Fibroblast of pulmonary artery (primary cell): ENCODE measurements at regions not wholly inside any gene's neighbourhood (a gene's known extent, or its start where the extent isn't known, plus 50 kb on each side); places are given as distances from the start of the nearest gene placed in this dataset.

ENCODE experiments used
- DNase-seq: peaks from one replicate; pipeline ENCODE4 v3.0.0-alpha.2; 2010; ENCODE audit warnings: low read depth
- H3K4me3 ChIP-seq: replicated peaks from 2 replicates; pipeline ENCODE4 v1.5.1; 2011; ENCODE audit warnings: low read depth, mild to moderate bottlenecking, control low read depth, low read length, moderate library complexity
- TF ChIP-seq, protein P1 (sequence below): IDR thresholded peaks from 2 replicates; pipeline ENCODE4 v1.5.1; 2011; ENCODE audit warnings: mild to moderate bottlenecking, control low read depth, low read length, inconsistent platforms; ENCODE audit errors: missing control alignments

DNA sequence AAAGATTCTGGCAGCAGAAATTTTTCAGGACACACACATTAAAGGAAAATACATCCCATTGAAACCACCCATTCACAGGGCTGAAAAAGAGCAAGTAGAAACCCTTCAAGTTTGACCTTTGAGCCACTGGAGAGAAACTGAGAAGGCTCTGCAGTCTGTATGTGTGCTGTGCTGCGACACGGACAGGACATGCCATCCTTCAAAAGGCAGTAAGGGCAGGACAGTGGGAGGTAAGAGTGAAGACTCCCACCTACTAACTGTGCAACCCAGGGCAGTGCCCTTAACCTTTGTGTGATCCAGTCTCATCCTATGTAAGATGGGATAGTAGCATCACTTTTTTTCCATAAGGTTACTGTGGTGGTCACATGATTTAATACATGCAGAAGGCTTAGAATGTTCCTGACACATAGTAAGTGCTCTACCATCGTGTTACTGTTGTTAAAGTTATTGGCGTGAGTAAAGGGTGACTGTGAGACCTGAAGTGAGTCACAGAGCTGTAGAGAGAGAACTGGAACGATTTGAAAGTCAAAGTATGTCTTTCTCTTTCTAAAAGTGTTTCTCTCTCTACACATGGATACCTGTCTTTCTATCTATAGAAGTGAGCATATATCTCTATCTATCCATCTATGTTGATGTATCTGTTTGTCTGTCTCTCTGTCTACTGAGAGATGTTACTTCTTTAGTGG, 153.7 kb upstream of the OLIG3 start:
- no peak for DNase-seq
- no peak overlapping the region for H3K4me3 ChIP-seq
- TF ChIP-seq, protein P1, sequence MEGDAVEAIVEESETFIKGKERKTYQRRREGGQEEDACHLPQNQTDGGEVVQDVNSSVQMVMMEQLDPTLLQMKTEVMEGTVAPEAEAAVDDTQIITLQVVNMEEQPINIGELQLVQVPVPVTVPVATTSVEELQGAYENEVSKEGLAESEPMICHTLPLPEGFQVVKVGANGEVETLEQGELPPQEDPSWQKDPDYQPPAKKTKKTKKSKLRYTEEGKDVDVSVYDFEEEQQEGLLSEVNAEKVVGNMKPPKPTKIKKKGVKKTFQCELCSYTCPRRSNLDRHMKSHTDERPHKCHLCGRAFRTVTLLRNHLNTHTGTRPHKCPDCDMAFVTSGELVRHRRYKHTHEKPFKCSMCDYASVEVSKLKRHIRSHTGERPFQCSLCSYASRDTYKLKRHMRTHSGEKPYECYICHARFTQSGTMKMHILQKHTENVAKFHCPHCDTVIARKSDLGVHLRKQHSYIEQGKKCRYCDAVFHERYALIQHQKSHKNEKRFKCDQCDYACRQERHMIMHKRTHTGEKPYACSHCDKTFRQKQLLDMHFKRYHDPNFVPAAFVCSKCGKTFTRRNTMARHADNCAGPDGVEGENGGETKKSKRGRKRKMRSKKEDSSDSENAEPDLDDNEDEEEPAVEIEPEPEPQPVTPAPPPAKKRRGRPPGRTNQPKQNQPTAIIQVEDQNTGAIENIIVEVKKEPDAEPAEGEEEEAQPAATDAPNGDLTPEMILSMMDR: no peak

DNA sequence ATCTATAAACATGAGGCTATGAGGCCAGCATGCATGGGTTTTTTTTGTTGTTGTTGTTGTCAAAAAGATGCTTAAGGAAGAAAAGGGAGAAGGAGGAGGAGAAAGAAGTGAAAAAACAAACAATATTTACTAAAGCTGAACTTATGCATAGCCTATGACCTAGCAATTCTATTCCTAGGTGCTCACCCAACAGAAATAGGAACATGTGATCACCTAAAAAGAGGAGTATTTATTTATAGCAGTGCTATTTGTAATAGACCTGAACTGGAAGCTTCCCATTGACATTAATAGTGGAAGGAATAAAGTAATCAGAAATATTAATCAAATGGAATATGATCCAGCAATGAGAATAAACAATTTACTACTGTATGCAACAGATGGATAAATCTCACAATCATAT, 156.5 kb upstream of the OLIG3 start:
- DNase-seq: no peak
- TF ChIP-seq, protein P1: no peak
- H3K4me3 ChIP-seq: no peak overlapping the region

DNA sequence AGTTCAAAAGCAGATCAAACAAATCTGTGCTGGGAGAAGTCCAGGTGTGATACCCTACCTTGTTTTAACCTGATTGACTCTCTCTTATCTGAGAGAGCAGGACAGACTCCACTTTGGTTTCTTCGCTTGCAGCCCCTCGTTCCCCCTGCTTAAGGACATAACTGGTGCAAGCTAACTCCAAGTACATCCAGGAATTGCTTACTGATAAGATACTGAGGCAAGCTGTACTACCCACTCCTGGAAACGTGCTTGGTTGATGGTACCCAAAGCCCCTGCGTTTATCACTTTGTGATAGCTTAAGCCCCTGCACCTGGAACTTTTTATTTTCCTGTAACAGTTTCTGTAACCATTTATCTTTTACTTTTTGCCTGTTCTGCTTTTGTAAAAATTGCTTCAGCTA, 157.0 kb upstream of the OLIG3 start:
- no peak for DNase-seq
- TF ChIP-seq, protein P1: no peak
- H3K4me3 ChIP-seq: no peak overlapping the region

DNA sequence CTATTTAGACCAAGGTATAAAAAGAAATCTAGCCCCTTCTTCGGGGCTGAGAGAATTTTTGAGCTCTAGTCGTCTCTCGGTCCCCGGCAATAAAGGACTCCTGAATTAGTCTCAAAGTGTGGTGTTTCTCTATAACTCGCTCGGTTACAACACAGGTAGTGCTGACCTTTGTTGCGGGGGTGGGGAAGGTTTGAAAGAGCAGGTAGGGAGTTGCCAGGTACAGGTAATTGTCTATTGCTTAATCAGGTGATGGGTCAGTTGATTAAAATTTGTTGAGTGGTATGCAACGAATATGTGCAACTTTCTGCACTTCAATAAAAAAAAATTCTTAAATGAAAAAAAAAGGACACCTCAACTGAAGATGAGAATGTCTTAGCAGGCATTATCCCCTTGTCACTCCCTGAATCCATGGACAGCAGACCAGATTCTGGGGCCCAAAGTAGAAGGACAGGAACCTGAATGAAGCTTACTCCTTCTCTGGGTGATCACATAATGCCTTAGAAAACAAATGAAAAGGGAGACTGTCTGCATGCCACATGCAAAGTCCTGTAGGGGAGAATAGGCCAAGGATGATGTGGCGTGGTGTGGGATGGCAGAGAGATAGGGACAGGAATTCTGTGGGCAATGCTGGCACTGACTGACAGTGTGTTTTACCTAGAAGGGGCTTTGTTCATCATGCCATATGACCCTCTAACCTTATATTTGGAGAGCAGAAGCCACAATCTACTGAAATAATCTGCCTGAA, 157.6 kb upstream of the OLIG3 start:
- H3K4me3 ChIP-seq: no peak overlapping the region
- TF ChIP-seq, protein P1: no peak
- DNase-seq: no peak

- TF ChIP-seq, protein P1: no peak
- no peak for DNase-seq
- no peak overlapping the region for H3K4me3 ChIP-seq
Measured at GRCh38 chr6:137652961-137653705, 158.9 kb upstream of the OLIG3 start.

GRCh38 chr6:137653706-137654059, 159.5 kb upstream of the OLIG3 start:
- TF ChIP-seq, protein P1: no peak
- DNase-seq: no peak
- H3K4me3 ChIP-seq: no peak overlapping the region
